Aorta (tissue), 5 donors: ENCODE measurements at regions not wholly inside any gene's neighbourhood (a gene's known extent, or its start where the extent isn't known, plus 50 kb on each side); places are given as distances from the start of the nearest gene placed in this dataset.
A peak's percentile ranks its signal among the peaks of the same experiment; 100 is the strongest.
"Not testable (repeated sequence)": the region's sequence is repeated elsewhere in the genome, so short reads cannot be mapped to it uniquely, and the experiment has no call there.

ENCODE experiments used
- ATAC-seq: fragments of 200-7000 bp; cut with Tn5 transposase; one replicate; pipeline ENCODE4 v1.9.1; 2022; ENCODE audit warnings: moderate library complexity; ENCODE audit not compliant: low FRiP score
- DNase-seq, 2 donors: peaks; one replicate each; pipeline ENCODE4 v3.0.0-alpha.2; 2020
- H3K27ac ChIP-seq, 2 donors: one replicate each; pipeline ENCODE4 v1.5.1; 2013; ENCODE audit warnings: low read length in 2 of 2, mild to moderate bottlenecking in 2 of 2, moderate library complexity in 2 of 2, control low read depth in 1 of 2, inconsistent platforms in 1 of 2, low read depth in 1 of 2
- H3K27me3 ChIP-seq, 2 donors: one replicate each; pipeline ENCODE4 v1.6.1; 2013; ENCODE audit warnings: control low read depth in 1 of 2, low read length in 1 of 2, mild to moderate bottlenecking in 1 of 2, moderate library complexity in 1 of 2; ENCODE audit not compliant: insufficient read depth in 2 of 2, control insufficient read depth in 1 of 2
- H3K36me3 ChIP-seq, 2 donors: one replicate each; pipeline ENCODE4 v1.6.1; 2013; ENCODE audit warnings: control low read depth in 1 of 2, low read length in 1 of 2, mild to moderate bottlenecking in 1 of 2; ENCODE audit not compliant: insufficient read depth in 2 of 2, control insufficient read depth in 1 of 2
- H3K4me1 ChIP-seq, 2 donors: one replicate each; pipeline ENCODE4 v1.6.1; 2013; ENCODE audit warnings: low read length in 2 of 2, control low read depth in 1 of 2, mild to moderate bottlenecking in 1 of 2, moderate library complexity in 1 of 2; ENCODE audit not compliant: insufficient read depth in 2 of 2, control insufficient read depth in 1 of 2
- H3K4me3 ChIP-seq, 2 donors: one replicate each; pipeline ENCODE4 v1.5.1; 2013; ENCODE audit warnings: low read length in 2 of 2, control low read depth in 1 of 2, mild to moderate bottlenecking in 1 of 2
- H3K9me3 ChIP-seq: one replicate; pipeline ENCODE4 v1.6.1; 2013; ENCODE audit warnings: mild to moderate bottlenecking, low read length; ENCODE audit not compliant: control insufficient read depth
- WGBS, 2 donors: extraction: QIAGEN DNeasy Blood & Tissue Kit; methylation state at CpG; one replicate each; pipeline ENCODE4 v1.1.7; 2013; 5-methylcytosine and 5-hydroxymethylcytosine counted together
- intact Hi-C, 2 donors: fragments of 100-400 bp; cut with DNase I; formaldehyde crosslinking; loops; one replicate each; pipeline versions ENCODE4 v1.14.2 to v1.15.0; 2022
- donor health status: healthy with polysubstance abuse.
- donor health status: Bipolar disorder and iron deficiency.
- donor health status: DM: no; HTN: no; CAD: no.
- donor health status: DM: no; HTN: no; CAD: no.
- donor health status: DM: yes; HTN: yes; CAD: no.

- ATAC-seq (peak; percentile 12), DNase-seq (no peak)
- no peak overlapping the region for H3K4me3 ChIP-seq
- intact Hi-C loops: no loop called here
- WGBS, 2 donors: 26 to 34% methylated on average over 7 of the region's 7 CpGs
- no peaks in the 10 kb centered on the region for H3K36me3 ChIP-seq
- no peaks in the 10 kb centered on the region for H3K27me3 ChIP-seq
- H3K9me3 ChIP-seq: no peaks in the 10 kb centered on the region
- no peak overlapping the region for H3K27ac ChIP-seq
- peaks cover 0 to 2% of the 10 kb centered on the region in 2 donors for H3K4me1 ChIP-seq
Measured at GRCh38 chr2:186972281-186972970, 123.5 kb upstream of the ZSWIM2 start.

- no peak overlapping the region for H3K27ac ChIP-seq
- no peaks in the 10 kb centered on the region for H3K27me3 ChIP-seq
- no peaks in the 10 kb centered on the region for H3K9me3 ChIP-seq
- ATAC-seq (no peak), DNase-seq (no peak)
- intact Hi-C loops: no loop called here
- 5 to 7% methylated on average over 4 of the region's 4 CpGs for WGBS, 2 donors
- peaks cover 0 to 2% of the 10 kb centered on the region in 2 donors for H3K4me1 ChIP-seq
- H3K4me3 ChIP-seq: no peak overlapping the region
- H3K36me3 ChIP-seq: no peaks in the 10 kb centered on the region
Measured at GRCh38 chr2:186968277-186968676, 119.3 kb upstream of the ZSWIM2 start.

- H3K4me1 ChIP-seq: peaks cover 0 to 2% of the 10 kb centered on the region in 2 donors
- intact Hi-C loops: no loop called here
- H3K27me3 ChIP-seq: no peaks in the 10 kb centered on the region
- no peak for ATAC-seq
- WGBS, 2 donors: 95 to 96% methylated on average over 4 of the region's 4 CpGs
- DNase-seq: no peak
- no peak overlapping the region for H3K4me3 ChIP-seq
- no peaks in the 10 kb centered on the region for H3K9me3 ChIP-seq
- H3K36me3 ChIP-seq: no peaks in the 10 kb centered on the region
- H3K27ac ChIP-seq: no peak overlapping the region
Measured at GRCh38 chr2:186966015-186966414, 117.0 kb upstream of the ZSWIM2 start.

GRCh38 chr2:186962085-186962747 is 113.2 kb upstream of the ZSWIM2 start:
- no peaks in the 10 kb centered on the region for H3K36me3 ChIP-seq
- no peaks in the 10 kb centered on the region for H3K27me3 ChIP-seq
- intact Hi-C loops: no loop called here
- H3K4me1 ChIP-seq: no peaks in the 10 kb centered on the region
- H3K9me3 ChIP-seq: no peaks in the 10 kb centered on the region
- H3K27ac ChIP-seq: no peak overlapping the region
- 96 to 97% methylated on average over 38 to 46 of the region's 46 CpGs for WGBS, 2 donors
- DNase-seq (no peak), ATAC-seq (no peak)
- H3K4me3 ChIP-seq: no peak overlapping the region

GRCh38 chr2:186960241-186960640 is 111.3 kb upstream of the ZSWIM2 start:
- H3K36me3 ChIP-seq, H3K9me3 ChIP-seq, H3K4me3 ChIP-seq, H3K4me1 ChIP-seq, H3K27ac ChIP-seq, intact Hi-C loops, H3K27me3 ChIP-seq, ATAC-seq, DNase-seq: not testable (repeated sequence)
- 89 to 95% methylated on average over 5 of the region's 5 CpGs for WGBS, 2 donors

GRCh38 chr2:186959486-186959885 is 110.5 kb upstream of the ZSWIM2 start:
- 86 to 91% methylated on average over 6 of the region's 6 CpGs for WGBS, 2 donors
- Histone ChIP-seq H3K9me3 (no peaks in the 10 kb centered on the region), H3K4me1 (no peaks in the 10 kb centered on the region), H3K27ac (no peak overlapping the region), H3K36me3 (no peaks in the 10 kb centered on the region), H3K4me3 (no peak overlapping the region), H3K27me3 (no peaks in the 10 kb centered on the region)
- no peak for DNase-seq
- no peak for ATAC-seq
- intact Hi-C loops: no loop called here

- no peak overlapping the region for H3K27ac ChIP-seq
- intact Hi-C loops: no loop called here
- no peak for ATAC-seq
- H3K36me3 ChIP-seq: no peaks in the 10 kb centered on the region
- 92 to 96% methylated on average over 3 of the region's 3 CpGs for WGBS, 2 donors
- no peak for DNase-seq
- no peak overlapping the region for H3K4me3 ChIP-seq
- no peaks in the 10 kb centered on the region for H3K27me3 ChIP-seq
- H3K4me1 ChIP-seq: peaks cover 0 to 2% of the 10 kb centered on the region in 2 donors
- H3K9me3 ChIP-seq: no peaks in the 10 kb centered on the region
Measured at GRCh38 chr2:186950694-186951093, 101.7 kb upstream of the ZSWIM2 start.

GRCh38 chr2:186949726-186950256 is 100.8 kb upstream of the ZSWIM2 start:
- intact Hi-C loops: no loop called here
- H3K4me1 ChIP-seq: peaks cover 0 to 2% of the 10 kb centered on the region in 2 donors
- no peaks in the 10 kb centered on the region for H3K27me3 ChIP-seq
- DNase-seq (peak in 1 of 2 donors; percentile 62), ATAC-seq (no peak)
- H3K9me3 ChIP-seq: no peaks in the 10 kb centered on the region
- H3K4me3 ChIP-seq: no peak overlapping the region
- 94 to 95% methylated on average over 4 of the region's 4 CpGs for WGBS, 2 donors
- H3K36me3 ChIP-seq: no peaks in the 10 kb centered on the region
- H3K27ac ChIP-seq: no peak overlapping the region

GRCh38 chr2:186947516-186947915 is 98.5 kb upstream of the ZSWIM2 start:
- ATAC-seq (no peak), DNase-seq (no peak)
- 97 to 98% methylated on average over 2 of the region's 2 CpGs for WGBS, 2 donors
- H3K4me1 ChIP-seq: peaks cover 0 to 2% of the 10 kb centered on the region in 2 donors
- intact Hi-C loops: no loop called here
- H3K4me3 ChIP-seq: no peak overlapping the region
- H3K27me3 ChIP-seq: no peaks in the 10 kb centered on the region
- H3K36me3 ChIP-seq: no peaks in the 10 kb centered on the region
- no peak overlapping the region for H3K27ac ChIP-seq
- no peaks in the 10 kb centered on the region for H3K9me3 ChIP-seq
